GM12878 (cell line): ENCODE measurements at regions not wholly inside any gene's neighbourhood (a gene's known extent, or its start where the extent isn't known, plus 50 kb on each side); places are given as distances from the start of the nearest gene placed in this dataset.

Experiments
- ATAC-seq: fragments of 200-7000 bp; cut with Tn5 transposase; 3 replicates; pipeline ENCODE4 v1.9.1; 2020; ENCODE audit warnings: mild to moderate bottlenecking, moderate library complexity
- BruUV-seq: library from RNA; stranded (reverse); fragments of 400-500 nt; replicated peaks from 2 replicates; lab custom pipeline; 2021; lab: Mats Ljungman, UMichigan
- CTCF ChIA-PET: fragments of 300-600 bp; sonication (Branson Sonifier 250); formaldehyde crosslinking; extraction: SDS; loops from one replicate; lab custom pipeline; 2021; ENCODE audit warnings: inconsistent platforms; lab: Yijun Ruan, JAX
- POLR2A ChIA-PET: fragments of 350-600 bp; formaldehyde crosslinking; extraction: SDS; loops from one replicate; lab custom pipeline; 2021; ENCODE audit warnings: inconsistent platforms; lab: Charles Lee
- RAD21 ChIA-PET: fragments of 300-600 bp; sonication (Branson Sonifier 250); formaldehyde crosslinking; loops from one replicate; lab custom pipeline; 2023; ENCODE audit warnings: antibody characterized with exemption; ENCODE audit not compliant: unreplicated experiment; lab: Charles Lee
- SMC1A ChIA-PET: fragments of 300-600 bp; sonication (Branson Sonifier 250); formaldehyde crosslinking; loops from one replicate; lab custom pipeline; 2023; ENCODE audit not compliant: unreplicated experiment, uncharacterized antibody; lab: Charles Lee
- DNase-seq: peaks from one replicate; pipeline ENCODE4 v3.0.0-alpha.2; 2011; ENCODE audit warnings: low read depth, low spot score
- FAIRE-seq: peaks from 3 replicates; lab custom pipeline; 2011; peaks lifted over from hg19 to GRCh38; lab: Jason Lieb, UNC
- H2AFZ ChIP-seq: 2 replicates; pipeline ENCODE4 v1.6.0; 2011; ENCODE audit warnings: low read depth, low read length, control low read depth; ENCODE audit not compliant: control insufficient read depth
- H3K27ac ChIP-seq: 2 replicates; pipeline ENCODE4 v1.5.1; 2011; ENCODE audit warnings: control low read depth; ENCODE audit not compliant: control insufficient read depth, insufficient read depth
- H3K27me3 ChIP-seq, 2 experiments: replicated peaks in 1 of 2; 2 replicates each; pipeline versions ENCODE4 v1.6.0 to v1.6.1; 2011; ENCODE audit warnings: low read length in 1 of 2; ENCODE audit not compliant: control insufficient read depth in 2 of 2, insufficient read depth in 2 of 2
- H3K36me3 ChIP-seq, 2 experiments: 2 replicates each; pipeline ENCODE4 v1.5.1; 2011; ENCODE audit warnings: low read length in 1 of 2; ENCODE audit not compliant: control insufficient read depth in 2 of 2, insufficient read depth in 2 of 2
- H3K4me1 ChIP-seq: 2 replicates; pipeline ENCODE4 v1.6.1; 2011; ENCODE audit warnings: mild to moderate bottlenecking, low read length, moderate library complexity, mixed read lengths; ENCODE audit not compliant: control insufficient read depth, insufficient read depth
- H3K4me2 ChIP-seq: 2 replicates; pipeline ENCODE4 v1.6.0; 2011; ENCODE audit warnings: control low read depth; ENCODE audit not compliant: control insufficient read depth, insufficient read depth
- H3K4me3 ChIP-seq: fragments of 200-600 bp; sonication (generic); 2 replicates; pipeline ENCODE4 v1.5.1; 2016
- H3K79me2 ChIP-seq: 2 replicates; pipeline ENCODE4 v1.6.0; 2011; ENCODE audit warnings: low read length; ENCODE audit not compliant: control insufficient read depth, insufficient read depth
- H3K9ac ChIP-seq: 2 replicates; pipeline ENCODE4 v1.8.0; 2011; ENCODE audit warnings: low read length, control low read depth, mixed read lengths; ENCODE audit not compliant: control insufficient read depth, insufficient read depth
- H3K9me3 ChIP-seq: replicated peaks from 3 replicates; pipeline ENCODE4 v1.5.1; 2011; ENCODE audit warnings: mild to moderate bottlenecking, low read length; ENCODE audit not compliant: control insufficient read depth, insufficient read depth
- H4K20me1 ChIP-seq: 2 replicates; pipeline ENCODE4 v1.6.0; 2011; ENCODE audit not compliant: control insufficient read depth, insufficient read depth
- BACH1 ChIP-seq: fragments of 450-650 bp; IDR thresholded peaks from 2 replicates; pipeline ENCODE4 v1.6.1; 2017; ENCODE audit warnings: mild to moderate bottlenecking, borderline replicate concordance
- CHD1 ChIP-seq: IDR thresholded peaks from 2 replicates; pipeline ENCODE4 v1.6.1; 2012; ENCODE audit warnings: low read depth, low read length, improper control_type of control experiment
- CREM ChIP-seq: IDR thresholded peaks from 2 replicates; pipeline ENCODE4 v1.6.1; 2014; ENCODE audit warnings: antibody characterized with exemption, low read depth
- ESRRA ChIP-seq: IDR thresholded peaks from 2 replicates; pipeline ENCODE4 v1.6.1; 2012; ENCODE audit warnings: mild to moderate bottlenecking, low read length, improper control_type of control experiment
- IRF4 ChIP-seq: IDR thresholded peaks from 2 replicates; pipeline ENCODE4 v1.6.1; 2011; ENCODE audit warnings: low read depth, low read length
- MAX ChIP-seq: IDR thresholded peaks from 2 replicates; pipeline ENCODE4 v1.6.1; 2012; ENCODE audit warnings: low read depth, low read length, improper control_type of control experiment
- MEF2B ChIP-seq: fragments of 450-650 bp; IDR thresholded peaks from 2 replicates; pipeline ENCODE4 v1.6.1; 2018; ENCODE audit warnings: mild to moderate bottlenecking, moderate library complexity; ENCODE audit not compliant: partially characterized antibody, poor library complexity, severe bottlenecking
- NFXL1 ChIP-seq: fragments of 450-650 bp; IDR thresholded peaks from 2 replicates; pipeline ENCODE4 v1.6.1; 2017; ENCODE audit warnings: antibody characterized with exemption, mild to moderate bottlenecking, borderline replicate concordance
- PAX5 ChIP-seq: IDR thresholded peaks from 2 replicates; pipeline ENCODE4 v1.6.1; 2011; ENCODE audit warnings: low read depth, low read length, borderline replicate concordance
- PML ChIP-seq: IDR thresholded peaks from 2 replicates; pipeline ENCODE4 v1.6.1; 2012; ENCODE audit warnings: low read length, inconsistent platforms
- POLR2AphosphoS5 ChIP-seq: IDR thresholded peaks from 2 replicates; pipeline ENCODE4 v1.6.1; 2011; ENCODE audit warnings: mild to moderate bottlenecking, low read length, inconsistent platforms
- RFX5 ChIP-seq: IDR thresholded peaks from 2 replicates; pipeline ENCODE4 v1.6.1; 2011; ENCODE audit warnings: low read depth, low read length, improper control_type of control experiment
- SUZ12 ChIP-seq: fragments of 200-600 bp; sonication (generic); IDR thresholded peaks from one replicate; pipeline ENCODE4 v1.6.1; 2018; ENCODE audit warnings: antibody characterized with exemption, mild to moderate bottlenecking; ENCODE audit not compliant: unreplicated experiment
- TCF3 ChIP-seq: IDR thresholded peaks from 2 replicates; pipeline ENCODE4 v1.6.1; 2012; ENCODE audit warnings: low read depth, mild to moderate bottlenecking, low read length, borderline replicate concordance; ENCODE audit not compliant: insufficient read depth
- USF1 ChIP-seq: IDR thresholded peaks from 2 replicates; pipeline ENCODE4 v1.6.1; 2011; ENCODE audit warnings: borderline replicate concordance, low read depth, mild to moderate bottlenecking, moderate library complexity, mixed read lengths, low read length; ENCODE audit not compliant: insufficient read depth; ENCODE audit errors: extremely low read length
- ZBED1 ChIP-seq: IDR thresholded peaks from 2 replicates; pipeline ENCODE4 v1.6.1; 2016; ENCODE audit warnings: borderline replicate concordance
- WGBS: methylation state at CpG from one replicate; pipeline ENCODE4 v1.1.6; 2016; ENCODE audit warnings: low lambda C conversion rate; ENCODE audit not compliant: insufficient replicate concordance, insufficient coverage; ENCODE audit errors: missing lambda C conversion rate; 5-methylcytosine and 5-hydroxymethylcytosine counted together
- in situ Hi-C: fragments of 300-500 bp; cut with MboI; formaldehyde crosslinking; loops from 9 replicates; pipeline ENCODE4 v1.14.3; 2018; ENCODE audit warnings: mixed read lengths
- intact Hi-C: fragments of 100-400 bp; cut with micrococcal nuclease; formaldehyde crosslinking; loops from one replicate; pipeline ENCODE4 v1.14.2; 2022; ENCODE audit not compliant: unreplicated experiment
- TF ChIP-seq, protein P1 (sequence below): IDR thresholded peaks from 2 replicates; pipeline ENCODE4 v1.6.1; 2011; ENCODE audit warnings: low read depth, low read length, improper control_type of control experiment, borderline replicate concordance

- Histone ChIP-seq H3K4me2 (no peak overlapping the region), H3K27ac (no peak overlapping the region), H3K9ac (no peak overlapping the region), H3K27me3 (no peaks in the 10 kb centered on the region), H4K20me1 (no peaks in the 10 kb centered on the region), H3K9me3 (no peaks in the 10 kb centered on the region), H3K4me1 (no peaks in the 10 kb centered on the region), H3K36me3 (no peaks in the 10 kb centered on the region), H3K4me3 (no peak overlapping the region), H3K79me2 (no peaks in the 10 kb centered on the region), H2AFZ (no peak overlapping the region)
- FAIRE-seq (no peak), DNase-seq (no peak), ATAC-seq (no peak)
- CTCF ChIA-PET = no interaction called here
- BruUV-seq = no TSS peak
- SMC1A ChIA-PET = no interaction called here
- in situ Hi-C loops (no loop called here), intact Hi-C loops (no loop called here)
- POLR2A ChIA-PET = no interaction called here
- no peak for TF ChIP-seq POLR2AphosphoS5
- RAD21 ChIA-PET = no interaction called here
- WGBS = 71% methylated on average over 8 of the region's 8 CpGs
Observed at GRCh38 chr13:99809496-99809895, 162.1 kb downstream of the ZIC5 start.

- RAD21 ChIA-PET = no interaction called here
- H4K20me1 ChIP-seq = no peaks in the 10 kb centered on the region; the same call in 1 of the 2 replicates
- in situ Hi-C loops = no loop called here
- TF ChIP-seq ESRRA (no peak), SUZ12 (no peak), TCF3 (no peak), PAX5 (no peak), RFX5 (no peak), MAX (no peak), CREM (no peak), BACH1 (no peak), CHD1 (no peak), USF1 (no peak), NFXL1 (no peak), PML (no peak), IRF4 (no peak), ZBED1 (no peak), MEF2B (no peak)
- TF ChIP-seq, protein P1, sequence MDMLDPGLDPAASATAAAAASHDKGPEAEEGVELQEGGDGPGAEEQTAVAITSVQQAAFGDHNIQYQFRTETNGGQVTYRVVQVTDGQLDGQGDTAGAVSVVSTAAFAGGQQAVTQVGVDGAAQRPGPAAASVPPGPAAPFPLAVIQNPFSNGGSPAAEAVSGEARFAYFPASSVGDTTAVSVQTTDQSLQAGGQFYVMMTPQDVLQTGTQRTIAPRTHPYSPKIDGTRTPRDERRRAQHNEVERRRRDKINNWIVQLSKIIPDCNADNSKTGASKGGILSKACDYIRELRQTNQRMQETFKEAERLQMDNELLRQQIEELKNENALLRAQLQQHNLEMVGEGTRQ = no peak
Observed at GRCh38 chr13:99808786-99809185, 162.8 kb downstream of the ZIC5 start.

More at GRCh38 chr13:99808786-99809185, 162.8 kb downstream of the ZIC5 start:
- no peaks in the 10 kb centered on the region for H3K9me3 ChIP-seq
- no peak overlapping the region for H2AFZ ChIP-seq
- H3K27me3 ChIP-seq = no peaks in the 10 kb centered on the region
- POLR2A ChIA-PET = interaction anchor here (0.6 kb wide), 1 partner anchor 264 kb away, joined by 3 read pairs; no protein-coding TSS in a partner anchor
- no peaks in the 10 kb centered on the region for H3K36me3 ChIP-seq
- no peak overlapping the region for H3K27ac ChIP-seq
- no peak for ATAC-seq
- no peak for FAIRE-seq
- H3K4me2 ChIP-seq = no peak overlapping the region
- intact Hi-C loops = no loop called here
- H3K9ac ChIP-seq = no peak overlapping the region
- CTCF ChIA-PET = no interaction called here
- no peak for DNase-seq
- WGBS = 0% methylated on average over 1 of the region's 1 CpG
- no TSS peak for BruUV-seq
- no peaks in the 10 kb centered on the region for H3K79me2 ChIP-seq
- H3K4me3 ChIP-seq = no peak overlapping the region
- SMC1A ChIA-PET = interaction anchor here (1.0 kb wide), 1 partner anchor 83 kb away, joined by 3 read pairs; no protein-coding TSS in a partner anchor
- no peaks in the 10 kb centered on the region for H3K4me1 ChIP-seq
